ENCODE measurements at regions not wholly inside any gene's neighbourhood (a gene's known extent, or its start where the extent isn't known, plus 50 kb on each side); places are given as distances from the start of the nearest gene placed in this dataset.

DNA sequence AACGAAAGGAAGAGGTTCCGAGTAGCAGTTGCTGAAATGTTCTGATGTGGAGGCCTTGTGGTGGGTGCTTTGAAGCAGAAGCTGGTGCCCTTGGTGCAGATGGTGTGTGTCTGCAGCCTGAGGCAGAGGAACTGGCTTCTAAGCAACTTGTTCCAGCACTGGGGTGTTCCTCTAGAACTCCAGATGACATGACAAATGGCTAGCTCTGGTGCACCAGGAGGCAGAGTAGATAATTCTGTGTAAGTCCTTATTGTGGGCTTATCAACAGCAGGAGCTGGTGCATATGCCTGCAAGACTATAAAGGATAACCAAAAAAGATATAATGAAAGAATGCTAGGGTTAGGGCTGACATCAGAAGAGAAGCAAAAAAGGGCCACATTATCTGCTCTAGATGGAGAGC, 76.5 kb downstream of the ARL5B start:
- 93% methylated on average over 2 of the region's 2 CpGs for WGBS
- no peak overlapping the region for H3K4me3 ChIP-seq (ENCODE audit: low read length)

DNA sequence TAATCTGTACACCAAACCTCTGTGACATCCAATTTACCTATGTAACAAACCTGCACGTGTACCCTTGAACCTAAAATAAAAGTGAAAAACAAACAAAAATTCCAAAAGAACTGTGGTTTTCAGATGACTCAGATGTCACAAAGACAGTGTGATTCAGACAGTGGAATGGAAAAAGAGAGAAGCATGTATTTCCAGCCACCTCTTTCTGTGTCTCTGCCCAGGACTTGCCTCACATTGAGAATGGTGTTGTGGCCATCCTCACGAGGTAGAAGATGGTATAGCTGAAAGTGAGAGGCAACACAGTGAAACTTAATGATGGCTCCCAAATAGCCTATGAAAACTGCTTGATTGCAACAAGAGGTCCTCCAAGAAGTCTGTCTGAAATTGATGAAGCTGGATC, 78.0 kb downstream of the ARL5B start:
- H3K36me3 ChIP-seq (ENCODE audit: insufficient read depth, low read length): no peaks in the 10 kb centered on the region

More for the DNA sequence above, 76.5 kb downstream of the ARL5B start:
- Histone ChIP-seq H3K27ac (ENCODE audit: low read depth, low read length) (no peak overlapping the region), H3K4me1 (ENCODE audit: insufficient read depth, low read length) (no peaks in the 10 kb centered on the region), H3K9me3 (ENCODE audit: insufficient read depth, low read depth, low read length) (0 out of 2 replicates have a peak, but pooled peaks cover 2% of the 10 kb centered on the region), H3K27me3 (ENCODE audit: insufficient read depth, low read length) (no peaks in the 10 kb centered on the region), H3K9ac (ENCODE audit: low read depth, low read length) (no peak overlapping the region), H3K36me3 (ENCODE audit: insufficient read depth, low read length) (no peaks in the 10 kb centered on the region)

DNA sequence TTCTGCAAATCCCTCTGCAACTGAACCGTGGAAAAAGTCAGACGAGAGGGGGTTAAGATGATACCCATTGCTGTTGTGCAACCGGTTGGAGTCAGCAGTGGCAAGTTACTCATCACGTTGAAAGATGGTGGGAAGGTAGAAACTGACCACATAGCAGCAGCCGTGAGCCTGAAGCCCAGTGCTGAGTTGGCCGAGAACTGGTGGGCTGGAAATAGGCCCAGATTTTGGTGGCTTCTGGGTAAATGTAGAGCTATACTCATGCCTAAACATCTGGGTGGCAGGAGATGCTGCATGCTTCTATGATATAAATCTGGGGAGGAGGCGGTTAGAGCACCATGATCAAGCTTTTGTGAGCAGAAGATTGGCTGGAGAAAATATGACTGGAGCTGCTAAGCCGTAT, 78.6 kb downstream of the ARL5B start:
- no peak overlapping the region for H3K27ac ChIP-seq (ENCODE audit: low read depth, low read length)
- H3K27me3 ChIP-seq (ENCODE audit: insufficient read depth, low read length): no peaks in the 10 kb centered on the region
- H3K36me3 ChIP-seq (ENCODE audit: insufficient read depth, low read length): no peaks in the 10 kb centered on the region
- H3K4me3 ChIP-seq (ENCODE audit: low read length): no peak overlapping the region
- no peaks in the 10 kb centered on the region for H3K4me1 ChIP-seq (ENCODE audit: insufficient read depth, low read length)
- peaks cover 6% of the 10 kb centered on the region; the same call in 1 of the 2 replicates for H3K9me3 ChIP-seq (ENCODE audit: insufficient read depth, low read depth, low read length)
- no peak overlapping the region for H3K9ac ChIP-seq (ENCODE audit: low read depth, low read length)
- WGBS: 92% methylated on average over 8 of the region's 8 CpGs

More for the DNA sequence above, 78.0 kb downstream of the ARL5B start:
- H3K27ac ChIP-seq (ENCODE audit: low read depth, low read length): no peak overlapping the region
- H3K9ac ChIP-seq (ENCODE audit: low read depth, low read length): no peak overlapping the region
- no peak overlapping the region for H3K4me3 ChIP-seq (ENCODE audit: low read length)
- H3K4me1 ChIP-seq (ENCODE audit: insufficient read depth, low read length): no peaks in the 10 kb centered on the region
- H3K9me3 ChIP-seq (ENCODE audit: insufficient read depth, low read depth, low read length): peaks cover 6% of the 10 kb centered on the region; the same call in 1 of the 2 replicates
- 93% methylated on average over 2 of the region's 2 CpGs for WGBS
- H3K27me3 ChIP-seq (ENCODE audit: insufficient read depth, low read length): no peaks in the 10 kb centered on the region

DNA sequence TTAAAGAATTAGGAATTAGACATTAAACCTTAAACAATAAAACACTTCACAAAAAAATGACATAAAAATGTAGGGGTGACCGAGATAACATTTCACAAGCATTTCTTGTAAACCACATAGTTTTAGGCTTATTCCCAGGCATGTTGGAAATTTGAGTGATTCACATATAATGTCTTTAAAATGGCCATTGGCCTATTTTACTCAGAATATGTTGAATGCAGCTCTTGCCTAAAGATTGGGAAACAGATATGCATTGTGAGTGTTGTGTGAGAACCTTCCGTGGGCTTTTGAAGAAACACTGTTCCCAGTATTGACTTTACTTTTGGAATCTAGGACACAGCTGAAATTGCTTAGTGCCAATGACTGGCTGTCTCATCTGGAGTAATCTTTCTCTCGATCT, 79.6 kb downstream of the ARL5B start:
- Histone ChIP-seq H3K9ac (ENCODE audit: low read depth, low read length) (no peak overlapping the region), H3K27me3 (ENCODE audit: insufficient read depth, low read length) (no peaks in the 10 kb centered on the region), H3K27ac (ENCODE audit: low read depth, low read length) (no peak overlapping the region), H3K4me1 (ENCODE audit: insufficient read depth, low read length) (no peaks in the 10 kb centered on the region), H3K36me3 (ENCODE audit: insufficient read depth, low read length) (no peaks in the 10 kb centered on the region), H3K4me3 (ENCODE audit: low read length) (no peak overlapping the region), H3K9me3 (ENCODE audit: insufficient read depth, low read depth, low read length) (peaks cover 13% of the 10 kb centered on the region; the same call in 1 of the 2 replicates)
- 92% methylated on average over 3 of the region's 3 CpGs for WGBS

DNA sequence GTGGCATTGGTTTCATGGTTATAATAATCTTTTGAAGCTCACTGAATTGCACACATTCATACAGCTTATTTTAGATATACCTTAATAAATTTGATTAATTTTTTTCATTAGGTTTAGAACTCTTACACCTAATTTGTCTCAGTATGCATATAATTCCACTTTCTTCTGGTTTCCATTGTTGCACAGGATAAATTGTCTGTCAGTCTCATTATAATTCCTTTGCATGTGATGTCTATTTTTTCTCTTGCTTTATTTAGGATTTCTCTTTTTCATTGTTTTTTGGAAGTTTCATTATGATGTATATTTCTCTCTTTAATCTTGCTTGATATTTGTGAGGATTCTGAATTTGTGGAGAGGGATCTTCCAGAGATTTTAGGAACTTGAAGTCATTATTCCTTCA, 84.7 kb downstream of the ARL5B start:
- no peak overlapping the region for H3K9ac ChIP-seq (ENCODE audit: low read depth, low read length)
- no peaks in the 10 kb centered on the region for H3K27me3 ChIP-seq (ENCODE audit: insufficient read depth, low read length)
- no peaks in the 10 kb centered on the region for H3K4me1 ChIP-seq (ENCODE audit: insufficient read depth, low read length)
- H3K4me3 ChIP-seq (ENCODE audit: low read length): no peak overlapping the region
- no peaks in the 10 kb centered on the region for H3K36me3 ChIP-seq (ENCODE audit: insufficient read depth, low read length)
- H3K9me3 ChIP-seq (ENCODE audit: insufficient read depth, low read depth, low read length): peaks cover 18% of the 10 kb centered on the region; the same call in 1 of the 2 replicates
- H3K27ac ChIP-seq (ENCODE audit: low read depth, low read length): no peak overlapping the region

DNA sequence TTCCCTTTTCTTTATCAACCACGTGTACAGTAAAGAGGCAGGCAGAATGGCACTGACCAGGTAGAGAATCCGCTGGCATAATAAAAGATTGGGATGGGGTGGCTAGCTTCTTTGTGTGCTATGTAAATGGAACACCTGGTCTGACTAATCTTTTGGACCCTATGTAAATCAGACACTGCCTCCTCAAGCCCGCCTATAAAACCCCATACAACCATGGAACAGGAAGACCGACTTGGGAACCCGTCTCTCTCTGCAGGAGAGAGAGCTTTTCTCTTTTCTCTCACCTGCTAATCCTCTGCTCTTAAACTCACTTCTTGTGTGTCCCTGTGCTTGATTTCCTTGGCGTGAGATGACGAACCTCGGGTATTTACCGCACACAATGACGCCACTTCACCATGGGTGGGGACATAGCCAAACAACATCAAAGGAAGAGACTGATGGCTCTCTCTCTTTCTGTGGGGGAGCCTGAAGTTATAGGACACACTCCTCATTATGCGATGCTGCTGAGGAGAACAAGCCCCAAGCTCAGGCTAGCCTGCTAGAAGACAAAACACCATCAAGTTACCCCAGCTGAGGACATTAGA, 94.2 kb downstream of the ARL5B start:
- Histone ChIP-seq H3K27ac (ENCODE audit: low read depth, low read length) (peak overlapping the region; percentile 14; the same call in 1 of the 2 replicates), H3K36me3 (ENCODE audit: insufficient read depth, low read length) (no peaks in the 10 kb centered on the region), H3K4me3 (ENCODE audit: low read length) (no peak overlapping the region), H3K27me3 (ENCODE audit: insufficient read depth, low read length) (no peaks in the 10 kb centered on the region), H3K4me1 (ENCODE audit: insufficient read depth, low read length) (peaks cover 8% of the 10 kb centered on the region), H3K9ac (ENCODE audit: low read depth, low read length) (no peak overlapping the region), H3K9me3 (ENCODE audit: insufficient read depth, low read depth, low read length) (no peaks in the 10 kb centered on the region)
- WGBS: 68% methylated on average over 11 of the region's 11 CpGs

DNA sequence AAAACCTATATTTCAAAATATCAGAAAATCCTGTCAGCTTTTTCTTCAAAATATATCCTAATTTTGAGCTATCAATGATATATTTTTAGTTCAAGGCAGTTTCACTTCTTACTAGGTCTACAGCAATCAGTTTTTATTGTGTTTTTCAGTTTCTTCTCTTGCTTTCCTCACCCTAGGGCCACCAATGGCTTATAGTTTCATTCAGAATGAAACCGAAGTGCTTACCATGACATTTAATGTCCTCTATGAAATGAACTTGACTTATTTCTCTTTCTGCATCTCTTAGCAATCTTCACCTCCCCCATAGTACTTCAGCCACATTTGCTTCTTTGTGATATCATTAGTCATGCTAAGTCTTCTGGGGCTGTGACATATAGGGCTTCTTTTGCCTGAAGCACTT, 100.3 kb downstream of the ARL5B start:
- Histone ChIP-seq H3K27me3 (ENCODE audit: insufficient read depth, low read length) (no peaks in the 10 kb centered on the region), H3K27ac (ENCODE audit: low read depth, low read length) (no peak overlapping the region), H3K9ac (ENCODE audit: low read depth, low read length) (no peak overlapping the region), H3K36me3 (ENCODE audit: insufficient read depth, low read length) (no peaks in the 10 kb centered on the region), H3K4me1 (ENCODE audit: insufficient read depth, low read length) (no peaks in the 10 kb centered on the region), H3K9me3 (ENCODE audit: insufficient read depth, low read depth, low read length) (no peaks in the 10 kb centered on the region), H3K4me3 (ENCODE audit: low read length) (no peak overlapping the region)
- 91% methylated on average over 1 of the region's 1 CpG for WGBS

DNA sequence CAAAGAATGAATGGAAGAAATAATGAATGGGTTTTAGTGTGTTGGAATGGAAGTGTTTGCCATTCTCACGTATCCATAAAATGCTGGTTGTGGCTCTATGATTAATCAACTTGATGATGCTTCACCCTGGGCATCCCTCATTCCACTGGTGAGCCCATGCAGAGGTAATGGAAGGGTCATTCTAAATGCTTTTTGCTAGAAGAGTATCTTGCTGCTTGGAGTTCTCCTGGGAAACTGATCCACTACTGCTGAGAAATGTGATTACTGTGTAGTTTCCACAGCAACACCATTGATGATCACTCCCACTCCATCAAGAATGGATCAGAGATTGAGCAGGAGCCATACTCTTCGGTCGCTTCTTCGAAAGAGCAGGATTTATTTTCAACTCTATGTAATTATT, 101.6 kb downstream of the ARL5B start:
- Histone ChIP-seq H3K9ac (ENCODE audit: low read depth, low read length) (no peak overlapping the region), H3K9me3 (ENCODE audit: insufficient read depth, low read depth, low read length) (no peaks in the 10 kb centered on the region), H3K4me1 (ENCODE audit: insufficient read depth, low read length) (no peaks in the 10 kb centered on the region), H3K4me3 (ENCODE audit: low read length) (no peak overlapping the region), H3K27me3 (ENCODE audit: insufficient read depth, low read length) (no peaks in the 10 kb centered on the region), H3K27ac (ENCODE audit: low read depth, low read length) (no peak overlapping the region), H3K36me3 (ENCODE audit: insufficient read depth, low read length) (no peaks in the 10 kb centered on the region)
- whole genome bisulfite sequencing: 89% methylated on average over 4 of the region's 4 CpGs

DNA sequence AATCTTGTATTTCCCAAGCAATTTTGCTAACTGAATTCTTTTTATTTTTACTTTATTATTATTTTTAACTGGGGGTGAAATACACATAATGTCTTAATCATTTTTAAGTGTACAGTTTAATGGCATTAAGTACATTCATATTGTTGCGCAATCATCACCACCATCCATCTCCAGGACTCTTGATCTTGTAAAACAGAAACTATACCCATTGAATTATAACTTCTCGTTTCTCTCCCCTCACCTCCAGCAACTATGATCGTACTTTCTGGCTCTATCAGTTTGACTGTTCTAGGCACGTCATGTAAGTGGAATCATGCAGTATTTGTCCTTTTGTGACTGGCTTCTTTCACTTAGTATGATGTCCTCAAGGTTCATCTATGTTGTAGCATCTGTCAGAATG, 108.8 kb downstream of the ARL5B start:
- no peaks in the 10 kb centered on the region for H3K9me3 ChIP-seq (ENCODE audit: insufficient read depth, low read depth, low read length)
- 93% methylated on average over 4 of the region's 4 CpGs for WGBS
- no peaks in the 10 kb centered on the region for H3K4me1 ChIP-seq (ENCODE audit: insufficient read depth, low read length)
- no peak overlapping the region for H3K9ac ChIP-seq (ENCODE audit: low read depth, low read length)
- no peaks in the 10 kb centered on the region for H3K36me3 ChIP-seq (ENCODE audit: insufficient read depth, low read length)
- H3K27me3 ChIP-seq (ENCODE audit: insufficient read depth, low read length): no peaks in the 10 kb centered on the region
- H3K27ac ChIP-seq (ENCODE audit: low read depth, low read length): no peak overlapping the region
- H3K4me3 ChIP-seq (ENCODE audit: low read length): no peak overlapping the region

DNA sequence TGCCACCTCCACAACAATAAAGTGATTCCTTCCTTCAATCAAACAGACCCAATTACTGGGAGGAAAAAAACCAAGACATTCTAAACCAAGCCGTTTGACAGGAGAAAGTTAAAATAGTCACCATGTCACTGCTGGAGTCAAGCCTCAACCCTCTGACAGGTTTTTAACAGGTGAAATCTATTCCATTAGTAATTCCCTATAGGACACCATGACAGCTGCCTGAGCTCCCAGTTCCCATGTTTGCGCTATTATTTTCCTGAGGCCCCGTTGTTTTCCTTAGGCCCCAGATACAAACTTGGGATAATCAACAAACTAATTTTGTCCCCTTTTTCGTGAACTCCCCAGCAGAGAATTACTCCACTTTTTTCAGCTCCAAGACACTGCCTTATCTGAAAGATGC, 113.9 kb downstream of the ARL5B start:
- no peak overlapping the region for H3K4me3 ChIP-seq (ENCODE audit: low read length)
- H3K27ac ChIP-seq (ENCODE audit: low read depth, low read length): no peak overlapping the region
- H3K9me3 ChIP-seq (ENCODE audit: insufficient read depth, low read depth, low read length): no peaks in the 10 kb centered on the region
- H3K4me1 ChIP-seq (ENCODE audit: insufficient read depth, low read length): no peaks in the 10 kb centered on the region
- H3K27me3 ChIP-seq (ENCODE audit: insufficient read depth, low read length): no peaks in the 10 kb centered on the region
- H3K36me3 ChIP-seq (ENCODE audit: insufficient read depth, low read length): no peaks in the 10 kb centered on the region
- H3K9ac ChIP-seq (ENCODE audit: low read depth, low read length): no peak overlapping the region
- 93% methylated on average over 4 of the region's 4 CpGs for WGBS

DNA sequence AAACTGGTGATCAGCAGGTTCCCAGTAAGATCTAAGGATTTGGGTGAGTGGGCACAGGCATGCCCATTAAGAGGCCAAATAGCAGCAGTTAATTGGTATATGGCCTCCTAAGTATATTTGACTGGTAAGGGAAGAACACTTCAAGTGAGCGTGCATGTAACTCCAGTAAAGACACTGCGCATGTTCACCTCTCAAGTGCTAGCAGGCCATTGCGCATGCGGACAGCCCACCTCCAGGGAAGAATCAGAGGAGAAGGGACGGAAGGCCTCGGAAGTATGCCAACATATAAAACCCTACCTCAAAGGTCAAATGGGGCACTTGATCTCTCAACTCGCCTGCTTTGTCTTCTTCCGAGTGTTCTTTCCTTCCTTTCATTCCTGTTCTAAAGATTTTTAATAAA, 118.0 kb downstream of the ARL5B start:
- Histone ChIP-seq H3K4me3 (ENCODE audit: low read length) (no peak overlapping the region), H3K27me3 (ENCODE audit: insufficient read depth, low read length) (no peaks in the 10 kb centered on the region), H3K9ac (ENCODE audit: low read depth, low read length) (no peak overlapping the region), H3K27ac (ENCODE audit: low read depth, low read length) (no peak overlapping the region), H3K4me1 (ENCODE audit: insufficient read depth, low read length) (no peaks in the 10 kb centered on the region), H3K36me3 (ENCODE audit: insufficient read depth, low read length) (no peaks in the 10 kb centered on the region), H3K9me3 (ENCODE audit: insufficient read depth, low read depth, low read length) (no peaks in the 10 kb centered on the region)
- WGBS: 95% methylated on average over 8 of the region's 8 CpGs

DNA sequence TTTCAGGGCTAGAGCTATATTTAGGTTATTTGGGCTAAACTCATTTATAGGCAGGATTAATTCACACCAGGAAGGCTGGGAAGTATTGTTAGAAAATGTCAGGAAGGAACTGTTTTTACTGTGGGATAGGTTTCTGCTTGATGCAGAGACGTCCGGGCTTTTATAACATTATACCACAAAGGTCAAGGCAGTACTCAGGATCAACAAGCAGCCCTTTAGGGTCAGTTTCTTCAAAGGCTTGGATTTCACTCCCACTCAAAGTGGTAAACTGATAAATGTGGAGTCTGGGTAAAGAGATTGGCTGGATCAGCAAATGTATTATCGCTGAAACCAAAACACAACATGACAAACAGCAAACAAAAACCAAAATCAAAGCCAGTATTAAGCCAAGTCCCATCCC, 127.2 kb downstream of the ARL5B start:
- Histone ChIP-seq H3K9me3 (ENCODE audit: insufficient read depth, low read depth, low read length) (peaks cover 13% of the 10 kb centered on the region; the same call in 1 of the 2 replicates), H3K27me3 (ENCODE audit: insufficient read depth, low read length) (no peaks in the 10 kb centered on the region), H3K9ac (ENCODE audit: low read depth, low read length) (no peak overlapping the region), H3K36me3 (ENCODE audit: insufficient read depth, low read length) (no peaks in the 10 kb centered on the region), H3K27ac (ENCODE audit: low read depth, low read length) (no peak overlapping the region), H3K4me3 (ENCODE audit: low read length) (no peak overlapping the region), H3K4me1 (ENCODE audit: insufficient read depth, low read length) (no peaks in the 10 kb centered on the region)
- WGBS: 100% methylated on average over 1 of the region's 3 CpGs

Measured in HUES64 (cell line).